Panc1 (cell line): ENCODE measurements at regions not wholly inside any gene's neighbourhood (a gene's known extent, or its start where the extent isn't known, plus 50 kb on each side); places are given as distances from the start of the nearest gene placed in this dataset.

Source experiments
- POLR2AphosphoS5 ChIP-seq: IDR thresholded peaks from 2 replicates; pipeline ENCODE4 v1.6.1; 2012; ENCODE audit warnings: mild to moderate bottlenecking, low read depth, low read length, moderate library complexity
- SIN3A ChIP-seq: IDR thresholded peaks from 2 replicates; pipeline ENCODE4 v1.6.1; 2012; ENCODE audit warnings: low read depth, mild to moderate bottlenecking, low read length, moderate library complexity, borderline replicate concordance; ENCODE audit not compliant: insufficient read depth
- TCF7L2 ChIP-seq: IDR thresholded peaks from 2 replicates; pipeline ENCODE4 v1.6.1; 2011; ENCODE audit warnings: mild to moderate bottlenecking, low read depth, low read length, inconsistent platforms
- TF ChIP-seq, protein P1 (sequence below): fragments of 450-650 bp; IDR thresholded peaks from 2 replicates; pipeline ENCODE4 v1.5.1; 2017; ENCODE audit warnings: mild to moderate bottlenecking
- TF ChIP-seq, protein P2 (sequence below), 2 experiments: IDR thresholded peaks; 2 replicates each; pipeline ENCODE4 v1.6.1; 2011 to 2012; ENCODE audit warnings: low read depth in 2 of 2, control low read depth in 1 of 2, low read length in 1 of 2, mild to moderate bottlenecking in 1 of 2, moderate library complexity in 1 of 2; ENCODE audit not compliant: insufficient read depth in 1 of 2

DNA sequence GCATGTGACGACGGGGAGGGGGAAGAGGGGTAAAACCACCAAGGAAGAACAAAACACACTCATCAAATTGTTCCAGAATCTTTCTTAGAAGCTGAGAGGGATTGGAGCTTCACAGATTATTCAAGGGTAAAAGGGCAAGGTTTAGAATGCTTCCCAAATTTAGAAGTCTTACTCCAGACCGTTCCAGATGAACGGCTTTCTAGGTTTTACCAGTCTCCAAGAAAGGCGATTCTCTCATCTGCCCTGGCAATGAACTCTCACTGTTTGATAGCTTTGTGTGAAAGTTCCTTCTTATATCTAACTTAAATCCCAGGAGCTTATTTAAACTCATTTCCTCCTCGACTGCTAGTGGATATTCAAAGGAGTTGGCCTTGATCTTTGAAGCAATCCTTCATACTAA lies 124.3 kb upstream of the PRICKLE2 start:
- no peak for TF ChIP-seq POLR2AphosphoS5
- no peak for TF ChIP-seq TCF7L2
- TF ChIP-seq, protein P1, sequence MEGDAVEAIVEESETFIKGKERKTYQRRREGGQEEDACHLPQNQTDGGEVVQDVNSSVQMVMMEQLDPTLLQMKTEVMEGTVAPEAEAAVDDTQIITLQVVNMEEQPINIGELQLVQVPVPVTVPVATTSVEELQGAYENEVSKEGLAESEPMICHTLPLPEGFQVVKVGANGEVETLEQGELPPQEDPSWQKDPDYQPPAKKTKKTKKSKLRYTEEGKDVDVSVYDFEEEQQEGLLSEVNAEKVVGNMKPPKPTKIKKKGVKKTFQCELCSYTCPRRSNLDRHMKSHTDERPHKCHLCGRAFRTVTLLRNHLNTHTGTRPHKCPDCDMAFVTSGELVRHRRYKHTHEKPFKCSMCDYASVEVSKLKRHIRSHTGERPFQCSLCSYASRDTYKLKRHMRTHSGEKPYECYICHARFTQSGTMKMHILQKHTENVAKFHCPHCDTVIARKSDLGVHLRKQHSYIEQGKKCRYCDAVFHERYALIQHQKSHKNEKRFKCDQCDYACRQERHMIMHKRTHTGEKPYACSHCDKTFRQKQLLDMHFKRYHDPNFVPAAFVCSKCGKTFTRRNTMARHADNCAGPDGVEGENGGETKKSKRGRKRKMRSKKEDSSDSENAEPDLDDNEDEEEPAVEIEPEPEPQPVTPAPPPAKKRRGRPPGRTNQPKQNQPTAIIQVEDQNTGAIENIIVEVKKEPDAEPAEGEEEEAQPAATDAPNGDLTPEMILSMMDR, result no peak
- no peak for TF ChIP-seq SIN3A
- TF ChIP-seq, protein P2, sequence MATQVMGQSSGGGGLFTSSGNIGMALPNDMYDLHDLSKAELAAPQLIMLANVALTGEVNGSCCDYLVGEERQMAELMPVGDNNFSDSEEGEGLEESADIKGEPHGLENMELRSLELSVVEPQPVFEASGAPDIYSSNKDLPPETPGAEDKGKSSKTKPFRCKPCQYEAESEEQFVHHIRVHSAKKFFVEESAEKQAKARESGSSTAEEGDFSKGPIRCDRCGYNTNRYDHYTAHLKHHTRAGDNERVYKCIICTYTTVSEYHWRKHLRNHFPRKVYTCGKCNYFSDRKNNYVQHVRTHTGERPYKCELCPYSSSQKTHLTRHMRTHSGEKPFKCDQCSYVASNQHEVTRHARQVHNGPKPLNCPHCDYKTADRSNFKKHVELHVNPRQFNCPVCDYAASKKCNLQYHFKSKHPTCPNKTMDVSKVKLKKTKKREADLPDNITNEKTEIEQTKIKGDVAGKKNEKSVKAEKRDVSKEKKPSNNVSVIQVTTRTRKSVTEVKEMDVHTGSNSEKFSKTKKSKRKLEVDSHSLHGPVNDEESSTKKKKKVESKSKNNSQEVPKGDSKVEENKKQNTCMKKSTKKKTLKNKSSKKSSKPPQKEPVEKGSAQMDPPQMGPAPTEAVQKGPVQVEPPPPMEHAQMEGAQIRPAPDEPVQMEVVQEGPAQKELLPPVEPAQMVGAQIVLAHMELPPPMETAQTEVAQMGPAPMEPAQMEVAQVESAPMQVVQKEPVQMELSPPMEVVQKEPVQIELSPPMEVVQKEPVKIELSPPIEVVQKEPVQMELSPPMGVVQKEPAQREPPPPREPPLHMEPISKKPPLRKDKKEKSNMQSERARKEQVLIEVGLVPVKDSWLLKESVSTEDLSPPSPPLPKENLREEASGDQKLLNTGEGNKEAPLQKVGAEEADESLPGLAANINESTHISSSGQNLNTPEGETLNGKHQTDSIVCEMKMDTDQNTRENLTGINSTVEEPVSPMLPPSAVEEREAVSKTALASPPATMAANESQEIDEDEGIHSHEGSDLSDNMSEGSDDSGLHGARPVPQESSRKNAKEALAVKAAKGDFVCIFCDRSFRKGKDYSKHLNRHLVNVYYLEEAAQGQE (IDR thresholded peaks at IDR 0.05; ENCODE audit: insufficient read depth in 1 of 2, low read depth in 2 of 2, low read length in 1 of 2), result no peak
